GM19397 (cell line): ENCODE measurements at regions not wholly inside any gene's neighbourhood (a gene's known extent, or its start where the extent isn't known, plus 50 kb on each side); places are given as distances from the start of the nearest gene placed in this dataset.
"Not testable (repeated sequence)": the region's sequence is repeated elsewhere in the genome, so short reads cannot be mapped to it uniquely, and the experiment has no call there.

ENCODE experiments used
- ATAC-seq: cut with Tn5 transposase; IDR thresholded peaks from one replicate; pipeline ENCODE4 v1.9.1; 2021; ENCODE audit warnings: mild to moderate bottlenecking, moderate library complexity; ENCODE audit not compliant: unreplicated experiment

- ATAC-seq, result no peak
These were observed 270.3 kb upstream of the HS3ST1 start for GRCh38 chr4:11698846-11699590.

- ATAC-seq, result no peak
These were observed 269.3 kb upstream of the HS3ST1 start for GRCh38 chr4:11698033-11698432.

GRCh38 chr4:11693693-11694092, 265.0 kb upstream of the HS3ST1 start:
- ATAC-seq, result no peak

- ATAC-seq, result no peak
These were observed 262.5 kb upstream of the HS3ST1 start for GRCh38 chr4:11691236-11691635.

- ATAC-seq, result no peak
These were observed 259.0 kb upstream of the HS3ST1 start for GRCh38 chr4:11687727-11688126.

GRCh38 chr4:11685481-11685880, 256.8 kb upstream of the HS3ST1 start:
- no peak for ATAC-seq

GRCh38 chr4:11675051-11675800, 246.5 kb upstream of the HS3ST1 start:
- ATAC-seq, result no peak

GRCh38 chr4:11670304-11670703, 241.6 kb upstream of the HS3ST1 start:
- no peak for ATAC-seq

- no peak for ATAC-seq
These were observed 240.5 kb upstream of the HS3ST1 start for GRCh38 chr4:11669156-11669555.

GRCh38 chr4:11663114-11663513, 234.4 kb upstream of the HS3ST1 start:
- ATAC-seq, result no peak

GRCh38 chr4:11650801-11651596, 222.3 kb upstream of the HS3ST1 start:
- ATAC-seq, result no peak

GRCh38 chr4:11647433-11647832, 218.7 kb upstream of the HS3ST1 start:
- no peak for ATAC-seq

GRCh38 chr4:11643081-11643480, 214.4 kb upstream of the HS3ST1 start:
- not testable (repeated sequence) for ATAC-seq

- ATAC-seq, result no peak
These were observed 211.9 kb upstream of the HS3ST1 start for GRCh38 chr4:11640584-11640983.

- ATAC-seq, result no peak
These were observed 207.9 kb upstream of the HS3ST1 start for GRCh38 chr4:11636551-11636950.

- no peak for ATAC-seq
These were observed 207.3 kb upstream of the HS3ST1 start for GRCh38 chr4:11636031-11636430.

- no peak for ATAC-seq
These were observed 206.6 kb upstream of the HS3ST1 start for GRCh38 chr4:11635342-11635741.

- no peak for ATAC-seq
These were observed 205.6 kb upstream of the HS3ST1 start for GRCh38 chr4:11634283-11634682.

GRCh38 chr4:11633430-11633829, 204.7 kb upstream of the HS3ST1 start:
- ATAC-seq, result no peak

- ATAC-seq, result no peak
These were observed 203.8 kb upstream of the HS3ST1 start for GRCh38 chr4:11632483-11632882.

GRCh38 chr4:11632025-11632424, 203.3 kb upstream of the HS3ST1 start:
- no peak for ATAC-seq

- no peak for ATAC-seq
These were observed 202.7 kb upstream of the HS3ST1 start for GRCh38 chr4:11631416-11631815.
